Ishikawa (cell line): ENCODE measurements at regions not wholly inside any gene's neighbourhood (a gene's known extent, or its start where the extent isn't known, plus 50 kb on each side); places are given as distances from the start of the nearest gene placed in this dataset.

Source experiments
- CEBPB ChIP-seq: IDR thresholded peaks from 2 replicates; pipeline ENCODE4 v1.6.1; 2012
- CREB1 ChIP-seq: IDR thresholded peaks from 2 replicates; pipeline ENCODE4 v1.6.1; 2012; ENCODE audit warnings: low read depth
- EGR1 ChIP-seq: IDR thresholded peaks from 2 replicates; pipeline ENCODE4 v1.6.1; 2012
- EP300 ChIP-seq: IDR thresholded peaks from 2 replicates; pipeline ENCODE4 v1.6.1; 2012; ENCODE audit warnings: borderline replicate concordance
- FOXM1 ChIP-seq: IDR thresholded peaks from 2 replicates; pipeline ENCODE4 v1.6.1; 2012; ENCODE audit warnings: low read depth, borderline replicate concordance
- NFIC ChIP-seq: IDR thresholded peaks from 2 replicates; pipeline ENCODE4 v1.6.1; 2012
- RAD21 ChIP-seq: IDR thresholded peaks from 2 replicates; pipeline ENCODE4 v1.6.1; 2012; ENCODE audit warnings: low read depth
- TAF1 ChIP-seq: IDR thresholded peaks from 2 replicates; pipeline ENCODE4 v1.6.1; 2012; ENCODE audit warnings: low read depth, mild to moderate bottlenecking
- TCF12 ChIP-seq: IDR thresholded peaks from 2 replicates; pipeline ENCODE4 v1.6.1; 2012; ENCODE audit warnings: low read depth
- TEAD4 ChIP-seq: IDR thresholded peaks from 2 replicates; pipeline ENCODE4 v1.6.1; 2012
- YY1 ChIP-seq: IDR thresholded peaks from 2 replicates; pipeline ENCODE4 v1.6.1; 2012; ENCODE audit warnings: low read depth
- ZBTB7A ChIP-seq: IDR thresholded peaks from 2 replicates; pipeline ENCODE4 v1.6.1; 2012; ENCODE audit warnings: low read depth
- TF ChIP-seq, protein P1 (sequence below): IDR thresholded peaks from 2 replicates; pipeline ENCODE4 v1.6.1; 2012
- TF ChIP-seq, protein P2 (sequence below): IDR thresholded peaks from 2 replicates; pipeline ENCODE4 v1.6.1; 2012
- TF ChIP-seq, protein P3 (sequence below): IDR thresholded peaks from 2 replicates; pipeline ENCODE4 v1.6.1; 2012; ENCODE audit warnings: low read depth, mild to moderate bottlenecking

DNA sequence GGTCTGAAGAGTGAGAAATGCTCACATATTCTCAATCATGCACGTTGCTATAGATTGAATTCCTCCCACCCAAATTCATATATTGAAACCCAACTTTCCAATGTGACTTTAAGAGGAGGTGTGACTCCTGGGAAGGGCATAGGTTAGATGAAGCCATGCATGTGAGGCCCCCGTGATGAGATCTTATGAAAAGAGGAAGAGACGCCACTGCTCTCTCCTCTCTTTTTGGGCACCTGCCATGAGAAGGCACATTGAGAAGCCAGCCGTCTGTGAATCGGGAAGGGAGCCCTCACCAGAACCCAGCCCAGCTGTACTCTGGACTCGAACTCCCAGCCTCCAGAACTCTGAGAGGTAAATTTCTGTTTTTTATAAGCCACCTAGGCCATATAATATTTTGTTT is 842.6 kb upstream of the SALL3 start:
- TF ChIP-seq, protein P1, sequence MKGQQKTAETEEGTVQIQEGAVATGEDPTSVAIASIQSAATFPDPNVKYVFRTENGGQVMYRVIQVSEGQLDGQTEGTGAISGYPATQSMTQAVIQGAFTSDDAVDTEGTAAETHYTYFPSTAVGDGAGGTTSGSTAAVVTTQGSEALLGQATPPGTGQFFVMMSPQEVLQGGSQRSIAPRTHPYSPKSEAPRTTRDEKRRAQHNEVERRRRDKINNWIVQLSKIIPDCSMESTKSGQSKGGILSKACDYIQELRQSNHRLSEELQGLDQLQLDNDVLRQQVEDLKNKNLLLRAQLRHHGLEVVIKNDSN: no peak
- no peak for TF ChIP-seq TAF1
- TF ChIP-seq EGR1: no peak
- no peak for TF ChIP-seq CEBPB
- TF ChIP-seq EP300: no peak
- TF ChIP-seq RAD21: no peak
- no peak for TF ChIP-seq CREB1
- TF ChIP-seq, protein P2, sequence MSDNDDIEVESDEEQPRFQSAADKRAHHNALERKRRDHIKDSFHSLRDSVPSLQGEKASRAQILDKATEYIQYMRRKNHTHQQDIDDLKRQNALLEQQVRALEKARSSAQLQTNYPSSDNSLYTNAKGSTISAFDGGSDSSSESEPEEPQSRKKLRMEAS: no peak
- TF ChIP-seq NFIC: no peak
- TF ChIP-seq TCF12: no peak
- TF ChIP-seq TEAD4: no peak

DNA sequence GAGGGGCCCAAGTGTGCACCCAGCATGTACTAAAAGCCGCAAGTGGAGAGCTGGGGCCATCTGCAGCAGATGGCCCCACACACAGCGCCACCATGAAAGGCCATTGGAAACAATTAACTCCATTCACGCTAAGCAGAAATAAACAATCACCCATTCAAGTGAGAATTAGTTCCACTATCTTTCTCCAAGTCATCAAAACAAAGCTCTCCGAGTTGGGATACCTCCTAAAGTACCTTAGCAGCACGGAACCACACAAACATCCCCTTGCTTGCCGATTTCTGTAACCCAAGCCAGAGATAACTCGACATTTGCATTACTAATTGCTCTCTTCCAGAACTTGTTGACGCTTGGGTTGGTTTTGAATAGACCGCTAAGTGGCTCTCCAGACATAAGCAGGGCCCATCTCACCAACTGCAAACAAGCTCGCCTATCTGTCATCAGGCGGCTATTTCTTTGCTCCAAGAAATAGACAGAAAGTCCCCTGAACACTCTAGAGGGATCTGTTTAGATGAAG is 840.6 kb upstream of the SALL3 start:
- TF ChIP-seq, protein P1: no peak
- TF ChIP-seq CREB1: no peak
- TF ChIP-seq TCF12: no peak
- TF ChIP-seq FOXM1: no peak

DNA sequence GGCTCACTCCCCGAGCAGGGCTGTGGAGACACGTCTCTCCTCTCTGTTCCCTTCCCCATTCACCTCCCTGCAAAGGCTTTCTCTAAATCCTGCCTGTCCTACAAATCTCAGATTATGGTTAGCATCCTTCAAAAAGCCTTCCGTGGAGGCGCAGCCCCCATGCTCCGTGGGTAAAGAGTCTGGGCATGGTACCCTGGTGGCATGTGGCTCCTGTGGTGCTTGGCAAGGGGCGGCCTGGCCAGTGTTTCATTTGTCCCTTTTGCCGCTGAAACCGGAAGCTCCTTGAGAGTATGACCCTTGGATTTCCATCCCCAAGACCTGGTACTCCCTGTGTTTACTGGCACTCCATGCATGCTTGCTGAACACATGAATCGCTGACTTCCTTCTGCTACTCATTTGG is 839.3 kb upstream of the SALL3 start:
- TF ChIP-seq NFIC: no peak
- TF ChIP-seq TCF12: no peak
- TF ChIP-seq ZBTB7A: no peak
- TF ChIP-seq EGR1: no peak
- TF ChIP-seq, protein P3, sequence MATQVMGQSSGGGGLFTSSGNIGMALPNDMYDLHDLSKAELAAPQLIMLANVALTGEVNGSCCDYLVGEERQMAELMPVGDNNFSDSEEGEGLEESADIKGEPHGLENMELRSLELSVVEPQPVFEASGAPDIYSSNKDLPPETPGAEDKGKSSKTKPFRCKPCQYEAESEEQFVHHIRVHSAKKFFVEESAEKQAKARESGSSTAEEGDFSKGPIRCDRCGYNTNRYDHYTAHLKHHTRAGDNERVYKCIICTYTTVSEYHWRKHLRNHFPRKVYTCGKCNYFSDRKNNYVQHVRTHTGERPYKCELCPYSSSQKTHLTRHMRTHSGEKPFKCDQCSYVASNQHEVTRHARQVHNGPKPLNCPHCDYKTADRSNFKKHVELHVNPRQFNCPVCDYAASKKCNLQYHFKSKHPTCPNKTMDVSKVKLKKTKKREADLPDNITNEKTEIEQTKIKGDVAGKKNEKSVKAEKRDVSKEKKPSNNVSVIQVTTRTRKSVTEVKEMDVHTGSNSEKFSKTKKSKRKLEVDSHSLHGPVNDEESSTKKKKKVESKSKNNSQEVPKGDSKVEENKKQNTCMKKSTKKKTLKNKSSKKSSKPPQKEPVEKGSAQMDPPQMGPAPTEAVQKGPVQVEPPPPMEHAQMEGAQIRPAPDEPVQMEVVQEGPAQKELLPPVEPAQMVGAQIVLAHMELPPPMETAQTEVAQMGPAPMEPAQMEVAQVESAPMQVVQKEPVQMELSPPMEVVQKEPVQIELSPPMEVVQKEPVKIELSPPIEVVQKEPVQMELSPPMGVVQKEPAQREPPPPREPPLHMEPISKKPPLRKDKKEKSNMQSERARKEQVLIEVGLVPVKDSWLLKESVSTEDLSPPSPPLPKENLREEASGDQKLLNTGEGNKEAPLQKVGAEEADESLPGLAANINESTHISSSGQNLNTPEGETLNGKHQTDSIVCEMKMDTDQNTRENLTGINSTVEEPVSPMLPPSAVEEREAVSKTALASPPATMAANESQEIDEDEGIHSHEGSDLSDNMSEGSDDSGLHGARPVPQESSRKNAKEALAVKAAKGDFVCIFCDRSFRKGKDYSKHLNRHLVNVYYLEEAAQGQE: no peak
- no peak for TF ChIP-seq YY1
- TF ChIP-seq CEBPB: no peak
- TF ChIP-seq, protein P2: no peak
- TF ChIP-seq, protein P1: no peak
- TF ChIP-seq FOXM1: no peak
- TF ChIP-seq RAD21: no peak
- no peak for TF ChIP-seq EP300
- no peak for TF ChIP-seq CREB1
- TF ChIP-seq TEAD4: no peak
- no peak for TF ChIP-seq TAF1

DNA sequence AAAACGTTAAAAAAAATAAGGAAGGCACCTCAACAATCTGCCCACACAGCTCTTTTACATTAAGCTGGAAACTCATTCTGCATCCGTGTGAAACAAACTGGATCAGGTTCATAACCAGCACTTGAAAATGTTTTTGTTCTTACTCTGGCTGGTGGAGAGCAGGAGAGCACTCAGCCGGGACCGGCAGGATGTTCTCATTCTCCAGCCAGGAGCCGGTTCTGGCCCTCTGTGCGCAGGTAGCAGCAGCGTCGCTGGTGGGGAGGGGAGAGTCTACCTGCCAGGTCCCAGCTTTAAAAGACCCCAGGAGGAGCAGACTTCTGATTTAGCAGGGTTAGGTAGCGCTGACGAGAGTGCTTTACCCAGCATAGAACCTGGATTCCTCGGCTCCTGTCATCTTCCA is 834.9 kb upstream of the SALL3 start:
- TF ChIP-seq EGR1 (no peak), ZBTB7A (no peak), NFIC (no peak), TAF1 (no peak)

DNA sequence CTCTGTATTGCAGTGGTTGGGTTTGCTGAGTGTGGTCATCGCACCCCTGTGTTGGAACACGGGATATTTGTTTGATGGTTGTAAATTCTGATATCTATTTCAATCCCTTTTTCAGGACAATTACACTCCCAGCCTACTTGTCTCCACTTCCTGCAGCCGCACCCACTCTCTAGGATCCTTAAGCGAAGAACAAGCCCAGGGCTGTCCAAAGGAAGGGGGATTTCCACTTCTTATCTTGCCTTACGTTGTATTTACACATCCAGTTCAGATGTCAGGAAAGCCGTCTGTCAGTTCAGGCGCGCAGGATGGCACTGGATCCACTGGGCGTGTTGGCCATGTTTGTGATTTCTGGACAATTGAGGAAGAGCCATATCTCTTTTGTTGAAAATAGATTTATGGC is 834.5 kb upstream of the SALL3 start:
- TF ChIP-seq TCF12 (no peak), RAD21 (no peak), FOXM1 (no peak), EGR1 (no peak)

DNA sequence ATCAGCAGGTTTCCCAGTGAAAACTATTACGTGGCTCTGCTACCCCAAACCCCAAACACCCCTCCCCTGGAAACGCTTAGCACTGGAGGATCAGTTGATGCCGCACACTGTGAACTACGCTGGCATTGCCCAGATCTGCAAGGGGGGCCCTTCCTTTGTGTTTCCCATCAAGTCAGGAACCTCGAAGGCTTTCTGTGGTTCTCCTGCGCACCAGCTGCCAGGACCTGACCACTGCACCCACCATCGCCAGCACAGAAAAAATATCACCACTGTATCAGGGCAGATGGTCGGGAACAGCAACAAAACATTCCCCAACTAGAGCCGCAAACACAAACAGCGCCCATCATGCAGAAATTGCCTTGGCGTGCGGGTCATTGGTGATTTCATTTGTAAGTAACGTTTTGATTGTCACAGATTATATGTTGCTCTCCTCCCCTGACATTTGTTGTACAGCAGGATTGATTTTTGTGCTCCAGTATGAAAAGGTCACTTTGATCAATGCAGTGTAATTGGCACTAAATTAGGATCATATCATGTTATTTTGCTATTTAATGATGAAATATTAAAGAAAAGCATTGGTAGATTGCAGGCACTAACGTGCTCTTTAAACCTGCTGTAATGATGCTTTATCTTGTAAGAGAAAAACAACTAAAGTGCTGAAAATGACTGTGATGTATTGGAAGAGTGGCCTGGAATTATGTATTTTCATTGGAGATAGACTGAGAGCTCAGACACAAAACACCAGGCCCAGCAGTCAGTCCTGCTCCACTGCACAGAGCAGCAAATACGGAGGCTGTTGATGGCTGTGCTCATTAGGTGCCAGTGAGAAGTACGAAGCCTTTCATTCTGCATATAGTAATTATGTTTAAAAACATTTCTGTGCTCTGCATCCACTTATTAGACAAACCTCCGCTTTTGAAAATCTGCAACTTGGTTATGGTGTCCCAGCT is 833.2 kb upstream of the SALL3 start:
- TF ChIP-seq NFIC (no peak), RAD21 (no peak), CEBPB (no peak), ZBTB7A (no peak), FOXM1 (no peak), TCF12 (no peak), YY1 (no peak), CREB1 (no peak), TEAD4 (no peak), EGR1 (no peak), TAF1 (no peak), EP300 (no peak)
- TF ChIP-seq, protein P1: no peak
- TF ChIP-seq, protein P2: no peak
- TF ChIP-seq, protein P3: no peak
